ENCODE measurements at regions not wholly inside any gene's neighbourhood (a gene's known extent, or its start where the extent isn't known, plus 50 kb on each side); places are given as distances from the start of the nearest gene placed in this dataset.

DNA sequence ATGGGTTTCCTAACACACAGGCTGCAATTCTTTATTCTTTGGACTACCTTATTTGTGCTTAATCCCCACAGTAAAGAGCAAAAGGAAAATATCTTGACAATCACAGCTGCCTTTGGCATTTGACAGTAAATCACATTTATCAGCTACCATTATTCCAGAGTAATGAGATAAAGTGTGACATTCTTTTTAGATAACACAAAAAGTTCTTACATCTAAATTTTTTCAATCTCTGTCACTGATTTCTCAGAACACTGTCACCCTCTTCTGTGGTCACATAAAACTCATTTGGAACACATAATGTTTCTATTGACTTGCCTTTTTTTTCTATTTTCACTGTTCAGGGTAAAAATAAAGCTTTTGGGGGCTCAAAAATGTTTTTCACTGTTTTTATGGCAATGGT is 484.6 kb downstream of the LTN1 start:
- Histone ChIP-seq H3K4me1 (ENCODE audit: insufficient read depth, low read length, poor library complexity, severe bottlenecking) (no peaks in the 10 kb centered on the region), H3K4me3 (ENCODE audit: low read depth, low read length, poor library complexity, severe bottlenecking) (no peak overlapping the region), H3K27me3 (replicated peaks; ENCODE audit: insufficient read depth, low read depth, low read length, poor library complexity) (no peaks in the 10 kb centered on the region), H3K27ac (ENCODE audit: low read depth, low read length, poor library complexity, severe bottlenecking) (no peak overlapping the region), H3K9me3 (ENCODE audit: low read depth, low read length, poor library complexity, severe bottlenecking) (no peaks in the 10 kb centered on the region), H3K36me3 (ENCODE audit: insufficient read depth, low read length, poor library complexity, severe bottlenecking) (no peaks in the 10 kb centered on the region)
- no peak for DNase-seq (ENCODE audit: low spot score)
- POLR2A ChIA-PET (ENCODE audit: low non-redundant PET) = no interaction called here
- CTCF ChIA-PET = no interaction called here
- TF ChIP-seq, protein P1, sequence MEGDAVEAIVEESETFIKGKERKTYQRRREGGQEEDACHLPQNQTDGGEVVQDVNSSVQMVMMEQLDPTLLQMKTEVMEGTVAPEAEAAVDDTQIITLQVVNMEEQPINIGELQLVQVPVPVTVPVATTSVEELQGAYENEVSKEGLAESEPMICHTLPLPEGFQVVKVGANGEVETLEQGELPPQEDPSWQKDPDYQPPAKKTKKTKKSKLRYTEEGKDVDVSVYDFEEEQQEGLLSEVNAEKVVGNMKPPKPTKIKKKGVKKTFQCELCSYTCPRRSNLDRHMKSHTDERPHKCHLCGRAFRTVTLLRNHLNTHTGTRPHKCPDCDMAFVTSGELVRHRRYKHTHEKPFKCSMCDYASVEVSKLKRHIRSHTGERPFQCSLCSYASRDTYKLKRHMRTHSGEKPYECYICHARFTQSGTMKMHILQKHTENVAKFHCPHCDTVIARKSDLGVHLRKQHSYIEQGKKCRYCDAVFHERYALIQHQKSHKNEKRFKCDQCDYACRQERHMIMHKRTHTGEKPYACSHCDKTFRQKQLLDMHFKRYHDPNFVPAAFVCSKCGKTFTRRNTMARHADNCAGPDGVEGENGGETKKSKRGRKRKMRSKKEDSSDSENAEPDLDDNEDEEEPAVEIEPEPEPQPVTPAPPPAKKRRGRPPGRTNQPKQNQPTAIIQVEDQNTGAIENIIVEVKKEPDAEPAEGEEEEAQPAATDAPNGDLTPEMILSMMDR (conservative IDR thresholded peaks at IDR 0.05; ENCODE audit: low read depth, low read length) = no peak
- no peak for TF ChIP-seq EZH2 (IDR thresholded peaks at IDR 0.05; ENCODE audit: borderline replicate concordance, low read depth, low read length, poor library complexity, severe bottlenecking)
- no TSS peak for BruUV-seq (replicated peaks)
- intact Hi-C loops (cut with micrococcal nuclease; ENCODE audit: unreplicated experiment) = no loop called here

DNA sequence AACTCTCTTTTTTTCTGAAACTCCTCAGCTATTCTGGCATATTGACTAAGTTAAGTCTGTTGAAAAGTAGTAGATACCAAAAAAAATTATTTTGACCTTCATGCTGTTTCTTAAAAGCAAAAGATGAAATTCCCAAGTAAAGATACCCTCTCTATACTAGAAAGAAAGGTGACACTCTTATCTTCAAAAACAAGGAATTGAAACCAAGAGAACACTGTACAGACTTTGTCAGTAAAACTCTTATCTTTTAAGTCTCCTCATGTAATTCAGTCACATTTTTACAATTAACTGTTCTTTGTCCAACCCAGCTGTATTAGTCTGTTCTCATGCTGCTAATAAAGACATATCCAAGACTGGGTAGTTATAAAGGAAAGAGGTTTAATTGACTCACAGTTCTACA is 496.2 kb downstream of the LTN1 start:
- Histone ChIP-seq H3K4me3 (ENCODE audit: low read depth, low read length, poor library complexity, severe bottlenecking) (no peak overlapping the region), H3K4me1 (ENCODE audit: insufficient read depth, low read length, poor library complexity, severe bottlenecking) (no peaks in the 10 kb centered on the region), H3K27me3 (replicated peaks; ENCODE audit: insufficient read depth, low read depth, low read length, poor library complexity) (no peaks in the 10 kb centered on the region), H3K36me3 (ENCODE audit: insufficient read depth, low read length, poor library complexity, severe bottlenecking) (no peaks in the 10 kb centered on the region), H3K9me3 (ENCODE audit: low read depth, low read length, poor library complexity, severe bottlenecking) (no peaks in the 10 kb centered on the region), H3K27ac (ENCODE audit: low read depth, low read length, poor library complexity, severe bottlenecking) (no peak overlapping the region)
- no peak for DNase-seq (ENCODE audit: low spot score)
- intact Hi-C loops (cut with micrococcal nuclease; ENCODE audit: unreplicated experiment) = no loop called here
- no peak for TF ChIP-seq EZH2 (IDR thresholded peaks at IDR 0.05; ENCODE audit: borderline replicate concordance, low read depth, low read length, poor library complexity, severe bottlenecking)
- TF ChIP-seq, protein P1 (conservative IDR thresholded peaks at IDR 0.05; ENCODE audit: low read depth, low read length) = no peak
- CTCF ChIA-PET = no interaction called here
- no TSS peak for BruUV-seq (replicated peaks)
- POLR2A ChIA-PET (ENCODE audit: low non-redundant PET) = interaction anchor here (0.7 kb wide), 1 partner anchor 161 kb away, joined by 7 read pairs; no protein-coding TSS in a partner anchor

DNA sequence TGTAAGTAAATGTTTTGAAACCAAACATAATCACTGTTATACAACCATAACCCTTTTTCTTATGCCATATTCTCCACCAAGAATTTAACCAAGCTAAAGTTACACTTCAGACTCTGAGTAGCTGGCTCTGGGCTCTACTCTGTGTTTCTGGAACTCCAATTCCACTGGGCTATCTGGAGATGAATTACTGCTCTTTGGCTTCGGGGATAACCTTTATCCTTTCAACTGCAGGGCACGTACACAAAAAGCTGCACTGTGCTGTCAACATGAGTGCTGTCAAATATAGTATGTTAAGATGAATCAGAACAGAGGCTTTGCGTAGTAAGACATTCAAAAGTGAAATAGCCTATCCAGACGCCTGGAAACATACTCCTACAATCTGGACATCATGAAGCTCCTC is 500.6 kb downstream of the LTN1 start:
- TF ChIP-seq, protein P1 (conservative IDR thresholded peaks at IDR 0.05; ENCODE audit: low read depth, low read length) = no peak
- no peak for TF ChIP-seq EZH2 (IDR thresholded peaks at IDR 0.05; ENCODE audit: borderline replicate concordance, low read depth, low read length, poor library complexity, severe bottlenecking)
- intact Hi-C loops (cut with micrococcal nuclease; ENCODE audit: unreplicated experiment) = no loop called here
- H3K27ac ChIP-seq (ENCODE audit: low read depth, low read length, poor library complexity, severe bottlenecking) = no peak overlapping the region
- ChIA-PET POLR2A (ENCODE audit: low non-redundant PET) (no interaction called here), CTCF (no interaction called here)
- BruUV-seq (replicated peaks) = no TSS peak
- no peaks in the 10 kb centered on the region for H3K27me3 ChIP-seq (replicated peaks; ENCODE audit: insufficient read depth, low read depth, low read length, poor library complexity)
- no peaks in the 10 kb centered on the region for H3K36me3 ChIP-seq (ENCODE audit: insufficient read depth, low read length, poor library complexity, severe bottlenecking)
- H3K4me3 ChIP-seq (ENCODE audit: low read depth, low read length, poor library complexity, severe bottlenecking) = no peak overlapping the region
- no peak for DNase-seq (ENCODE audit: low spot score)
- no peaks in the 10 kb centered on the region for H3K4me1 ChIP-seq (ENCODE audit: insufficient read depth, low read length, poor library complexity, severe bottlenecking)
- no peaks in the 10 kb centered on the region for H3K9me3 ChIP-seq (ENCODE audit: low read depth, low read length, poor library complexity, severe bottlenecking)

All from A673 (cell line).